ENCODE measurements at regions not wholly inside any gene's neighbourhood (a gene's known extent, or its start where the extent isn't known, plus 50 kb on each side); places are given as distances from the start of the nearest gene placed in this dataset.

DNA sequence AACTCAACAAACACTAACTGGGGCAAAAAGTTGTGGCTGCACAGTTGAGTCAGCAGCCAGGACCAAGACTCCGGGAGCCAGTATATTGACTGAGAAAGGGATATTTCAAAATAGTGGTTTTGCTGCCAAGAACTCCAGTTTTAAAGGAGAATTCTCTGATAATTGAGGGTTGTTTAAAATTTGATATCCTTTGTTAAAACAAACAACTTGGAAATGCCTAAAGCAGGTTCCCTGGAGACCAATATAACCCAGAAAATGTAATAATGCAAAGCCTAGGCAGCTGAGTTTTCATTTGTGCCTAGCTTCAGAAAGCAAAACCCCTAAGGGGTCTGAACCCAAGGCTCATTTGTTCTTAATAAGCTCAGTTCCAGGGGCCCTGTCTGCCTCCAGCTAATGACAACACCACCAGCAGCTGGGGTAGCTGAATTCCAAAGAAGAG is 311.7 kb upstream of the CCDC196 start:
- H3K27ac ChIP-seq (ENCODE audit: insufficient read depth, low read length) = no peak overlapping the region
- H3K27me3 ChIP-seq (ENCODE audit: control insufficient read depth, insufficient read depth, low read length) = no peaks in the 10 kb centered on the region
- H2BK15ac ChIP-seq (ENCODE audit: low read depth, low read length) = no peak overlapping the region
- TF ChIP-seq POLR2A (IDR thresholded peaks at IDR 0.05; ENCODE audit: low read depth, low read length) (no peak), CHD1 (IDR thresholded peaks at IDR 0.05; ENCODE audit: low read depth, low read length) (no peak), RCOR1 (IDR thresholded peaks at IDR 0.05; ENCODE audit: insufficient replicate concordance, low read length) (no peak), RFX5 (IDR thresholded peaks at IDR 0.05; ENCODE audit: low read depth, low read length) (no peak), CEBPB (IDR thresholded peaks at IDR 0.05; ENCODE audit: low read depth, low read length) (no peak), MAFK (IDR thresholded peaks at IDR 0.05; ENCODE audit: low read depth, low read length) (no peak), MXI1 (IDR thresholded peaks at IDR 0.05; ENCODE audit: borderline replicate concordance, low read depth, low read length) (no peak), SMC3 (IDR thresholded peaks at IDR 0.05; ENCODE audit: low read depth, low read length) (no peak)
- no peak overlapping the region for H3K18ac ChIP-seq (ENCODE audit: low read depth, low read length)
- ChIA-PET CTCF (no interaction called here), POLR2A (ENCODE audit: unreplicated experiment) (no interaction called here)
- no peak overlapping the region for H3K9ac ChIP-seq (ENCODE audit: low read depth, low read length)
- ATAC-seq (ENCODE audit: low read depth) (no peak), DNase-seq (no peak)
- no peak overlapping the region for H2AK5ac ChIP-seq (ENCODE audit: low read depth, low read length)
- in situ Hi-C loops (cut with MboI; ENCODE audit: low sequenced_read_pairs) (no loop called here), intact Hi-C loops (cut with micrococcal nuclease) (no loop called here), dilution Hi-C loops (cut with HindIII; ENCODE audit: low sequenced_read_pairs, unreplicated experiment) (no loop called here)
- no peak overlapping the region for H3K4me3 ChIP-seq (ENCODE audit: insufficient read depth, low read depth, low read length)
- no peak overlapping the region for H3K4ac ChIP-seq (ENCODE audit: low read depth, low read length)
- H3K9me3 ChIP-seq (ENCODE audit: control insufficient read depth, insufficient read depth, low read length) = peaks cover 7% of the 10 kb centered on the region
- no peak overlapping the region for H3K56ac ChIP-seq (ENCODE audit: extremely low read depth, insufficient read depth, low read length)
- BruUV-seq (replicated peaks) = no TSS peak
- H3K4me1 ChIP-seq (ENCODE audit: control insufficient read depth, insufficient read depth, low read length) = no peaks in the 10 kb centered on the region
- H2BK120ac ChIP-seq (ENCODE audit: low read depth, low read length) = no peak overlapping the region
- H4K91ac ChIP-seq (ENCODE audit: insufficient read depth, low read depth, low read length) = no peak overlapping the region
- no peaks in the 10 kb centered on the region for H4K20me1 ChIP-seq (ENCODE audit: insufficient read depth, low read length)
- no peaks in the 10 kb centered on the region for H3K9me1 ChIP-seq (ENCODE audit: insufficient read depth, low read length)
- H2AFZ ChIP-seq (replicated peaks; ENCODE audit: low read length, poor library complexity) = no peak overlapping the region
- WGBS, 2 experiments (ENCODE audit: extremely low coverage in 2 of 2, insufficient read length in 1 of 2) = 0% methylated on average over 1 of the region's 1 CpG; no CpG with 5 or more reads in 1 of the 2 experiments
- H4K8ac ChIP-seq (ENCODE audit: low read depth in 2 of 2, low read length in 2 of 2) = no peak overlapping the region
- no peak overlapping the region for H3K23ac ChIP-seq (ENCODE audit: low read depth, low read length)
- H3K4me2 ChIP-seq (ENCODE audit: low read depth, low read length) = no peak overlapping the region
- no peaks in the 10 kb centered on the region for H3K79me1 ChIP-seq (ENCODE audit: low read depth in 1 of 2, low read length in 2 of 2)
- no peak overlapping the region for H4K5ac ChIP-seq (ENCODE audit: low read depth, low read length)
- H2BK20ac ChIP-seq (ENCODE audit: low read depth, low read length) = no peak overlapping the region
- no peak overlapping the region for H2BK5ac ChIP-seq (ENCODE audit: low read depth, low read length, poor library complexity, severe bottlenecking)
- H3K36me3 ChIP-seq (ENCODE audit: control insufficient read depth, insufficient read depth, low read length) = no peaks in the 10 kb centered on the region
- H2AK9ac ChIP-seq (replicated peaks; ENCODE audit: low read depth, low read length, poor library complexity) = no peak overlapping the region
- H3K14ac ChIP-seq (replicated peaks; ENCODE audit: low read depth, low read length) = no peak overlapping the region
